ENCODE measurements at regions not wholly inside any gene's neighbourhood (a gene's known extent, or its start where the extent isn't known, plus 50 kb on each side); places are given as distances from the start of the nearest gene placed in this dataset.

GRCh38 chr11:92688416-92688815, 281.0 kb upstream of the MTNR1B start:
- no peak for TF ChIP-seq POLR2A (IDR thresholded peaks at IDR 0.05; ENCODE audit: low read length)
- TF ChIP-seq GATA1 (IDR thresholded peaks at IDR 0.05; ENCODE audit: low read depth, low read length): no peak
